GM13976 (cell line): ENCODE measurements at regions not wholly inside any gene's neighbourhood (a gene's known extent, or its start where the extent isn't known, plus 50 kb on each side); places are given as distances from the start of the nearest gene placed in this dataset.

Experiments used
- DNase-seq: peaks from one replicate; pipeline ENCODE4 v3.0.0; 2012; ENCODE audit warnings: low spot score
- CTCF ChIP-seq: IDR thresholded peaks from 2 replicates; pipeline ENCODE4 v1.5.1; 2012; ENCODE audit warnings: borderline replicate concordance, mild to moderate bottlenecking; ENCODE audit not compliant: insufficient read depth; ENCODE audit errors: extremely low read depth, missing control alignments, control extremely low read depth
- in situ Hi-C: fragments of 300-500 bp; cut with MboI; formaldehyde crosslinking; loops from one replicate; pipeline ENCODE4 v1.12.0; 2022; ENCODE audit warnings: low sequenced_read_pairs, mixed read lengths, inconsistent platforms; ENCODE audit not compliant: unreplicated experiment

- in situ Hi-C loops, result no loop called here
- TF ChIP-seq CTCF, result no peak
- no peak for DNase-seq
Measured at GRCh38 chr10:4453950-4454349, 372.1 kb upstream of the AKR1E2 start.

- no peak for DNase-seq
- TF ChIP-seq CTCF, result no peak
- in situ Hi-C loops, result no loop called here
Measured at GRCh38 chr10:4453276-4453675, 372.7 kb upstream of the AKR1E2 start.

- TF ChIP-seq CTCF, result no peak
- no peak for DNase-seq
- in situ Hi-C loops, result no loop called here
Measured at GRCh38 chr10:4450981-4451908, 374.8 kb upstream of the AKR1E2 start.

DNA sequence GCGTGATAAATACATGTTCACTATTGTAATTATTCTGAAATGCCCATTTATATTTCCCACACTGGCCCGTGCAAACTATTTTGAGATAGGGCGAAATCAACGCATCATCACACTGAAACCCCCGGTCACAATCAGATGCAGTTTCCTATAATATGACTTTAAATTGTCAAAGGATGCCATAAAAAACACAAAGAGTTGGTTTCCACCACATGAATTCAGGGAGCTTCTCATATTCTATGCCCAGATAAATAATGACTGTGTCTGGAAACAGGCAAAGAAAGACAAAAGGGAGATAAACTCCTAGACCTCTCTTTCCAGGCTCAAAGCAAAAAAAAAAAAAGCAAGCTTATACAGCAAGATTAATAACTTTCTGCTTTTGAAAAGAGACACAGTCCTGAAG is 375.8 kb upstream of the AKR1E2 start:
- in situ Hi-C loops, result no loop called here
- no peak for DNase-seq
- TF ChIP-seq CTCF, result no peak

DNA sequence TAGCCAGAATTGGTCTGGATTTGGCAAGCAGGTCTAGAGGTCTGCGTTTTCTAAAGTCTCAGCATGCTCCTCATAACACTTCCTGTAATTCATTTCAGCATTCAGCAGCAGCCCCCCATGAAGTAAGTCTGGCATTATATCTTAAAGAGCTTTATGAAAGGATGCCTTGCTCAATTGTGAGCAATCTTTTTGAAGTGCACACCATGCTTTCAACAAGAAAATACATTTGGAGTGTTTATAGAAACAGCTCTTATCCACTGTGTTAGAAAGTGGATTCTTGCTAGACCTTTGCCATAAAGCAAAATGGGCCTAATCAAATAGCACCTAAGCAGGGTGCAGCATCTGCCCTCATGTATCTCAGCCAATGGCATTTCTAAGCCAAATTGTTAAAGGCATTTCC is 378.0 kb upstream of the AKR1E2 start:
- in situ Hi-C loops, result no loop called here
- no peak for DNase-seq
- TF ChIP-seq CTCF, result no peak

- DNase-seq, result no peak
- TF ChIP-seq CTCF, result no peak
- in situ Hi-C loops, result no loop called here
Measured at GRCh38 chr10:4443419-4443818, 382.6 kb upstream of the AKR1E2 start.

DNA sequence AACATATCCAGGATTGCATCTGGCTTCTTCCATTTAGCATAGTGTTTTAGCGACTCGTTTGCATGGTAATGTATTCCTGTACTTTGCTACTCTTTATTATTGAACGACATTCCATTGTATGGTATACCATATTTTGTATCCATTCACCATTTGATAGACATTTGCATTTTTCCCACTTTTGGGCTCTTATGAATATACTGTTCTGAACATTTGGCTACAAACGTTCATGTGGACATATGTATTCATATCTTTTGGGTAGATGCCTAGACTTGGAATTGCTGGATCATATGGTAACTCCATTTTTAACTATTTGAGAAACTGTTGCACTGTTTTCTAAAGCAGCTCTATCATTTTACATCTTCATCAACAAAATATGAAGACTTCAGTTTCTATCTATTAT is 383.7 kb upstream of the AKR1E2 start:
- no peak for TF ChIP-seq CTCF
- in situ Hi-C loops, result no loop called here
- DNase-seq, result no peak
